Muscle of leg (tissue), 3 donors: ENCODE measurements at regions not wholly inside any gene's neighbourhood (a gene's known extent, or its start where the extent isn't known, plus 50 kb on each side); places are given as distances from the start of the nearest gene placed in this dataset.

ENCODE experiments used
- DNase-seq: peaks from one replicate; pipeline ENCODE4 v3.0.0; 2013
- H3K27ac ChIP-seq: one replicate; pipeline ENCODE4 v1.5.1; 2013; ENCODE audit warnings: mild to moderate bottlenecking, low read length, control low read depth
- H3K27me3 ChIP-seq: one replicate; pipeline ENCODE4 v1.6.1; 2013; ENCODE audit warnings: low read length; ENCODE audit not compliant: control insufficient read depth, insufficient read depth
- H3K36me3 ChIP-seq: one replicate; pipeline ENCODE4 v1.6.1; 2013; ENCODE audit warnings: low read length; ENCODE audit not compliant: control insufficient read depth, insufficient read depth
- H3K4me1 ChIP-seq: one replicate; pipeline ENCODE4 v1.6.1; 2013; ENCODE audit warnings: low read length; ENCODE audit not compliant: control insufficient read depth, insufficient read depth
- H3K4me3 ChIP-seq: one replicate; pipeline ENCODE4 v1.5.1; 2013; ENCODE audit warnings: low read length, control low read depth
- H3K9me3 ChIP-seq: replicated peaks from 2 replicates; pipeline ENCODE4 v1.6.1; 2013; ENCODE audit warnings: low read depth, low read length; ENCODE audit not compliant: control insufficient read depth
- WGBS: methylation state at CpG from one replicate; pipeline ENCODE4 v1.1.5; 2013; ENCODE audit warnings: missing lambda C conversion rate; ENCODE audit not compliant: insufficient coverage; 5-methylcytosine and 5-hydroxymethylcytosine counted together

- H3K27ac ChIP-seq: no peak overlapping the region
- no peaks in the 10 kb centered on the region for H3K27me3 ChIP-seq
- H3K4me1 ChIP-seq: no peaks in the 10 kb centered on the region
- H3K36me3 ChIP-seq: no peaks in the 10 kb centered on the region
- WGBS: 100% methylated on average over 2 of the region's 4 CpGs
- no peak overlapping the region for H3K4me3 ChIP-seq
- DNase-seq: no peak
- no peaks in the 10 kb centered on the region for H3K9me3 ChIP-seq
Observed at GRCh38 chr10:29767968-29768367, 133.2 kb upstream of the SVIL start.

DNA sequence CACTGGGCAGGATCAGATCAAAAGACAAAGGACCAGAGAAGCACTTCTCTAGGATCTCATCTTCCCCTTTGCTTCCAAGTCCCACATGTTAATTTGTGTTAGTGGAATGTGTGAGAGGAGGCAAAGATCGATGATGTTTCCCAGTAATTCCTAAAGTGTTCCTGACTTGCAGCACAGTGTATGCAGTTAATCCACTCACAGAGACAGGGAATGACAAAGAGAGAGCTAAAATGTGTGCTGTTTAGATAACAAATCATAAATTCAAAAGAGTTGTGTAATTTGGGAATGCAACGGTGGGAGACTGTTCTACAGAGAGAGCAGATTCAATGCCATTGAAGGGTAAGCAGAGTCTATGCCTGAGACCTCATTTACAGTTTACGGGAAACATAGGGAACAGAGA is 132.0 kb upstream of the SVIL start:
- Histone ChIP-seq H3K4me3 (no peak overlapping the region), H3K9me3 (no peaks in the 10 kb centered on the region), H3K4me1 (no peaks in the 10 kb centered on the region), H3K27ac (no peak overlapping the region), H3K27me3 (no peaks in the 10 kb centered on the region), H3K36me3 (no peaks in the 10 kb centered on the region)
- no peak for DNase-seq
- WGBS: no CpG with 5 or more reads among the region's 3 CpGs

- no peaks in the 10 kb centered on the region for H3K27me3 ChIP-seq
- H3K4me1 ChIP-seq: no peaks in the 10 kb centered on the region
- no peaks in the 10 kb centered on the region for H3K9me3 ChIP-seq
- DNase-seq: no peak
- no peaks in the 10 kb centered on the region for H3K36me3 ChIP-seq
- no peak overlapping the region for H3K27ac ChIP-seq
- H3K4me3 ChIP-seq: no peak overlapping the region
- WGBS: 89% methylated on average over 1 of the region's 2 CpGs
Observed at GRCh38 chr10:29765330-29765729, 130.6 kb upstream of the SVIL start.

DNA sequence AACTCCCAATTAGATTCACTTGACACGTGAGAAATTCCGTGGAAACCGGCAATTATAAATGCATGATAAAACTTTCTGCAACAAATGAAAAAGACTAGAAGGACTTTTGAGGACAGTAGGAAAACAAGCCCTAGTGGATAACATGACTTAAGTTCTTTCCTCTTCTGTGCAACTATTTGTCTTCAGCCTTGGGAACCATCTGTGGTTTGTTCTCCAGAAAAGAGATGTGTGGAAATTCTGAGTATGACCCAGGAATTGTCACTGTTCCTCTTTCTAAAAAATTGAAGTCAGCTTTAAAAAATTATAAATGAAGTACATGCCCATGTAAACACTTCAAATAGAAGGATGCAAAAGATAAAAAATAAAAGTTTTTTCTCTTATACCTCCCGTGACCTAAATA is 128.6 kb upstream of the SVIL start:
- peak; percentile 31 for DNase-seq
- no peaks in the 10 kb centered on the region for H3K36me3 ChIP-seq
- H3K9me3 ChIP-seq: no peaks in the 10 kb centered on the region
- no peak overlapping the region for H3K4me3 ChIP-seq
- WGBS: no CpG with 5 or more reads among the region's 4 CpGs
- H3K27ac ChIP-seq: no peak overlapping the region
- no peaks in the 10 kb centered on the region for H3K27me3 ChIP-seq
- H3K4me1 ChIP-seq: no peaks in the 10 kb centered on the region

- Histone ChIP-seq H3K4me3 (no peak overlapping the region), H3K27ac (no peak overlapping the region), H3K27me3 (no peaks in the 10 kb centered on the region), H3K36me3 (no peaks in the 10 kb centered on the region), H3K9me3 (no peaks in the 10 kb centered on the region), H3K4me1 (no peaks in the 10 kb centered on the region)
- 82% methylated on average over 2 of the region's 5 CpGs for WGBS
- DNase-seq: no peak
Observed at GRCh38 chr10:29761916-29762315, 127.1 kb upstream of the SVIL start.

- H3K9me3 ChIP-seq: no peaks in the 10 kb centered on the region
Observed at GRCh38 chr10:29760138-29760900, 125.5 kb upstream of the SVIL start.

DNA sequence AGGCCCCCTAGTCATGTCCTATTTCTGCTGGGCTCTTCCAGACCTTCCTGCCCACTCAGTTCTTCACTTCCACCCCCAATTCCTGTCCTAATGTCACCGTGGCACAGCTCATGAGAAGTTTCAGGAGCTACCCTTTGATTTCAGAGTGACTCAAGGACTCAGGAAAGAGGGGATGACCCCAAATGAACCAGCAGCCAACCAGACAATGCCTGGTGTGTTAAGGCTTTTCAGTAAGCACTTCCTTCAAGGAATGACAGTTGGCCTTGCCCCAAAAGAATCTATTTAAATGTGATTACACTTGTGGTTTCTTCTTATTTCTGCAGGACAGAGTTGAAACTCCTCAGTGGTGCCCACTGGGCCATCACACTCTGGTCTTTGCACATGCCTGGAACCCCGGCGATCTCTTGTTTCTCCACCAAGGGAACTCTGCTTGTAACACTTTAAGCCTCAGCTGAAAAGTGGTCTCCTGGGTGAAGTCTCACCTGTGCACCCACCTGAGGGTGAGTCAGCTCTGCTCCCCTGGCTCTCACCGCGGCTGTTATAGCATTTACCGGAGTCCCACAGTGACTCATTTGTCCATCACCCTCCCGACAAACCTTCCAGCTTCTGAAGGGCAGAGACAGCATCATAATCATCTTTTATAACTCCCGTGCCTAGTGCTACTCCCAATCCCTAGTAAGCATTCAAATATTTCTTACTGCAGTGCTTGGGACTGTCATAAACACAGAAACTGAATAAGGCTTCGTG is 123.0 kb upstream of the SVIL start:
- no peak for DNase-seq
- Histone ChIP-seq H3K27me3 (no peaks in the 10 kb centered on the region), H3K36me3 (no peaks in the 10 kb centered on the region), H3K4me1 (no peaks in the 10 kb centered on the region), H3K9me3 (no peaks in the 10 kb centered on the region), H3K4me3 (no peak overlapping the region), H3K27ac (no peak overlapping the region)
- 73% methylated on average over 6 of the region's 9 CpGs for WGBS

More at GRCh38 chr10:29760138-29760900, 125.5 kb upstream of the SVIL start:
- Histone ChIP-seq H3K27ac (no peak overlapping the region), H3K4me1 (no peaks in the 10 kb centered on the region), H3K27me3 (no peaks in the 10 kb centered on the region), H3K4me3 (no peak overlapping the region), H3K36me3 (no peaks in the 10 kb centered on the region)
- DNase-seq: no peak
- WGBS: 47% methylated on average over 3 of the region's 4 CpGs

DNA sequence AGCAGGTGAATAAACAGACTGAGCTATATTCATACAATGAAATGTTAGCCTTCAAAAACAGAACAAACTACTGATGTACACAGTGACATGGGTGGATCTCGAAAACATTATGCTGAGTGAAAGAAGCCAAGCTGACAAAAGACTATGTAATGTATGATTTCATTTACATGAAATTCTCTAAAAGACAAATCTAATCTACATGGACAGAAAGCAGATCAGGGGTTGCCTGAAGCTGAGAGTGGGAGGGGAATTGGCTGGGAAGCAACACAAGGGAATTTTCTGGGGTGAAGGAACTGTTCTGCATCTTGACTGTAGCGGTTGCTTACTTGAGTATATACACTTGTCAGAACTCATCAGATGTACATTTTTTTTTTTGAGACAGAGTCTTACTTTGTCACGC is 121.7 kb upstream of the SVIL start:
- Histone ChIP-seq H3K9me3 (no peaks in the 10 kb centered on the region), H3K4me3 (no peak overlapping the region), H3K27me3 (no peaks in the 10 kb centered on the region), H3K27ac (no peak overlapping the region), H3K36me3 (no peaks in the 10 kb centered on the region), H3K4me1 (no peaks in the 10 kb centered on the region)
- 67% methylated on average over 1 of the region's 3 CpGs for WGBS
- peak; percentile 84 for DNase-seq

DNA sequence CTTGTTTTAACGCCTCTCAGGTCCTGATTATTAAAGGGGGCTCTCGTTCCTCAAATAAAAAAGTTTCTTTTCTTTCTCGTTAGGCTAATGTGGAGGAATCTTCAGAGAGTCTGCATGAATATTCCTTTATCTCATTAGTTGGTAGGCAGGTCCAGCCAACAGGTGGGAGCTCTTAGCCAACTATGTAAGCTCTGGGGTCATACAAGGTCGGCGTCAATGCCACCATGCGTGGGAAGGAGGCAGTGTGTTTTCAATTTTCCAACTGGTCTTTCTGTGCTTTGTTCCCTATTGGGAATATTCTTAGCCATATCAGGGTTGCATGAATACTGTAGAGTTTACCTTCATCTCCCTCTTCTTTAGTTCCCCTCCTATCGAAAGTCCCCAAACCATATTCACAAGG is 118.5 kb upstream of the SVIL start:
- Histone ChIP-seq H3K36me3 (no peaks in the 10 kb centered on the region), H3K4me3 (no peak overlapping the region), H3K9me3 (peaks cover 5% of the 10 kb centered on the region), H3K27me3 (no peaks in the 10 kb centered on the region), H3K27ac (no peak overlapping the region), H3K4me1 (no peaks in the 10 kb centered on the region)
- 100% methylated on average over 1 of the region's 7 CpGs for WGBS
- DNase-seq: no peak

DNA sequence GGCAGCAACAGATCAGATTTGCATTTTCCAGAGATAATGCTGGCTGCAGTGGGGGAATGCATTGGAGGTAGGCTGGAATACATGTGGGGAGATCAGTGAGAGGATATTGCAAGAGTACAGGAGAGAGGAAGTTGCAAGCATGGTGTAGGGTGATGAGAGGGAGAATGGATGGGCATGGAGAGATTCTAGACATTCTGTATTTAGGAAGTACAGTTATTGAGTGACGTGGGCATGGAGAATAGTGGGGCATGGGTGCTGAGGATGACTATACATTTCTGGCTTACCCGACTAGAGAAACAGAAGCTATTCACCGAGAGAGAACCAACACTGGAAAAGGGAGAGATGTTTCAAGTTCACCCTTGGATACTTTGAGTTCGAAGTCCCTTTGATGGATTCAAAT is 116.9 kb upstream of the SVIL start:
- Histone ChIP-seq H3K27ac (no peak overlapping the region), H3K4me3 (no peak overlapping the region), H3K36me3 (no peaks in the 10 kb centered on the region), H3K27me3 (no peaks in the 10 kb centered on the region), H3K9me3 (peaks cover 5% of the 10 kb centered on the region), H3K4me1 (peaks cover under 1% of the 10 kb centered on the region)
- 83% methylated on average over 4 of the region's 4 CpGs for WGBS
- no peak for DNase-seq
